Nephron (organoid): ENCODE measurements at regions not wholly inside any gene's neighbourhood (a gene's known extent, or its start where the extent isn't known, plus 50 kb on each side); places are given as distances from the start of the nearest gene placed in this dataset.
"Not testable (repeated sequence)": the region's sequence is repeated elsewhere in the genome, so short reads cannot be mapped to it uniquely, and the experiment has no call there.

Experiments used
- H3K27ac Mint-ChIP-seq, 3 experiments: 2 replicates each; pipeline ENCODE4 v1.8.0; 2020; ENCODE audit warnings: mixed read lengths in 3 of 3, mild to moderate bottlenecking in 2 of 3, moderate library complexity in 1 of 3
- H3K27me3 Mint-ChIP-seq: 2 replicates; pipeline ENCODE4 v1.8.0; 2021; ENCODE audit warnings: low read depth, mild to moderate bottlenecking, moderate library complexity, mixed read lengths
- H3K36me3 Mint-ChIP-seq: 2 replicates; pipeline ENCODE4 v1.8.0; 2020; ENCODE audit warnings: low read depth, mixed read lengths
- H3K4me1 Mint-ChIP-seq: 2 replicates; pipeline ENCODE4 v1.8.0; 2020; ENCODE audit warnings: mixed read lengths
- H3K4me3 Mint-ChIP-seq, 3 experiments: 2 replicates each; pipeline ENCODE4 v1.8.0; 2020; ENCODE audit warnings: mild to moderate bottlenecking in 3 of 3, mixed read lengths in 3 of 3, moderate library complexity in 2 of 3
- H3K9me3 Mint-ChIP-seq: 2 replicates; pipeline ENCODE4 v1.8.0; 2020; ENCODE audit warnings: mixed read lengths
- CTCF ChIP-seq, 3 experiments: fragments of 200-600 bp; sonication (generic); IDR thresholded peaks; one replicate each; pipeline ENCODE4 v1.5.0; 2021; ENCODE audit warnings: antibody characterized with exemption in 3 of 3; ENCODE audit not compliant: unreplicated experiment in 3 of 3

- H3K4me3 Mint-ChIP-seq: no peak overlapping the region
- no peak for TF ChIP-seq CTCF (IDR thresholded peaks at IDR 0.05; ENCODE audit: unreplicated experiment in 3 of 3)
- H3K9me3 Mint-ChIP-seq: peaks cover 5% of the 10 kb centered on the region
- H3K36me3 Mint-ChIP-seq: no peaks in the 10 kb centered on the region
- peaks cover 5% of the 10 kb centered on the region for H3K4me1 Mint-ChIP-seq
- H3K27me3 Mint-ChIP-seq: no peaks in the 10 kb centered on the region
- H3K27ac Mint-ChIP-seq: no peak overlapping the region
Measured at GRCh38 chrX:1851527-1851926, 236.7 kb downstream of the ASMT start.

DNA sequence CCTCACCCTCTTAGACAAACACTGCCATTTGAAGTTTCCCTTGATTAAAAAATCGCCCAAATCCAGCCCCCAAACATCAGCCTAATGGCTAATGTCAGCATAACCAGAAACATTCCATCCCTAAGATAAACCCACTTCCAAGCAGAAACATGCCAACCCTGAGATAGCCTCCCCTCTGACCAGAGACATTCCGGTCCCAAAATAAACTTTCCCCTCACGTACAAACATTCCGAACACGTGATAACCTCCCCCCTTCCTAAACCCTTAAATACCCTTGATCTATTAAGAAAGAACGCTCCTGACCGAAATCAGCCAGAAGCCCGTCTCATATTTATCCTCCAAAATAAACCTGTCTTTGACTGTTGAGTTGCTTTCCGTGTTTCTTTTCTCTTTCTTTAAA is 237.2 kb downstream of the ASMT start:
- H3K27me3 Mint-ChIP-seq: no peaks in the 10 kb centered on the region
- TF ChIP-seq CTCF (IDR thresholded peaks at IDR 0.05; ENCODE audit: unreplicated experiment in 3 of 3): no peak
- H3K4me1 Mint-ChIP-seq: peaks cover 5% of the 10 kb centered on the region
- peaks cover 5% of the 10 kb centered on the region for H3K9me3 Mint-ChIP-seq
- no peaks in the 10 kb centered on the region for H3K36me3 Mint-ChIP-seq
- no peak overlapping the region for H3K4me3 Mint-ChIP-seq
- no peak overlapping the region for H3K27ac Mint-ChIP-seq

- H3K27me3 Mint-ChIP-seq: no peaks in the 10 kb centered on the region
- H3K27ac Mint-ChIP-seq: no peak overlapping the region
- H3K4me3 Mint-ChIP-seq: no peak overlapping the region
- H3K36me3 Mint-ChIP-seq: no peaks in the 10 kb centered on the region
- H3K9me3 Mint-ChIP-seq: peaks cover 5% of the 10 kb centered on the region
- TF ChIP-seq CTCF (IDR thresholded peaks at IDR 0.05; ENCODE audit: unreplicated experiment in 3 of 3): no peak
- H3K4me1 Mint-ChIP-seq: no peaks in the 10 kb centered on the region
Measured at GRCh38 chrX:1853447-1853846, 238.6 kb downstream of the ASMT start.

- peaks cover 5% of the 10 kb centered on the region for H3K9me3 Mint-ChIP-seq
- H3K36me3 Mint-ChIP-seq: no peaks in the 10 kb centered on the region
- no peaks in the 10 kb centered on the region for H3K4me1 Mint-ChIP-seq
- no peak for TF ChIP-seq CTCF (IDR thresholded peaks at IDR 0.05; ENCODE audit: unreplicated experiment in 3 of 3)
- no peak overlapping the region for H3K4me3 Mint-ChIP-seq
- no peaks in the 10 kb centered on the region for H3K27me3 Mint-ChIP-seq
- no peak overlapping the region for H3K27ac Mint-ChIP-seq
Measured at GRCh38 chrX:1853916-1854315, 239.1 kb downstream of the ASMT start.

DNA sequence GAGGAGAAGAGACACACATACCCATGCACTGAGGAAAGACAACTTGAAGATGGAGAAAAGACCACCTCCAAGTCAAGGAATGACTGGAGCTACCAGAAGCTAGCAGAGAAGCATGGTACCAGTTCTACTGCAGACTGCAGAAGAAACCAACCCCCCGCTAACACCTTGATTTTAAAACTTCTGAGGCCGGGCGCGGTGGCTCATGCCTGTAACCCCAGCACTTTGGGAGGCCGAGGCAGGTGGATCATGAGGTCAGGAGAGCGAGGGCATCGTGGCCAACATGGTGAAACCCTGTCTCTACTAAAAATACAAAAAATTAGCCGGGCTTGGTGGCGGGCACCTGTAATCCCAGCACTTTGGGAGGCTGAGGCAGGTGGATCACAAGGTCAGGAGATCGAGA is 240.0 kb downstream of the ASMT start:
- not testable (repeated sequence) for H3K27ac Mint-ChIP-seq, H3K4me3 Mint-ChIP-seq, H3K4me1 Mint-ChIP-seq, H3K9me3 Mint-ChIP-seq, H3K36me3 Mint-ChIP-seq, H3K27me3 Mint-ChIP-seq

GRCh38 chrX:1859266-1859665 is 244.4 kb downstream of the ASMT start:
- H3K27me3 Mint-ChIP-seq, H3K27ac Mint-ChIP-seq, H3K9me3 Mint-ChIP-seq, H3K36me3 Mint-ChIP-seq, H3K4me3 Mint-ChIP-seq, H3K4me1 Mint-ChIP-seq: not testable (repeated sequence)

DNA sequence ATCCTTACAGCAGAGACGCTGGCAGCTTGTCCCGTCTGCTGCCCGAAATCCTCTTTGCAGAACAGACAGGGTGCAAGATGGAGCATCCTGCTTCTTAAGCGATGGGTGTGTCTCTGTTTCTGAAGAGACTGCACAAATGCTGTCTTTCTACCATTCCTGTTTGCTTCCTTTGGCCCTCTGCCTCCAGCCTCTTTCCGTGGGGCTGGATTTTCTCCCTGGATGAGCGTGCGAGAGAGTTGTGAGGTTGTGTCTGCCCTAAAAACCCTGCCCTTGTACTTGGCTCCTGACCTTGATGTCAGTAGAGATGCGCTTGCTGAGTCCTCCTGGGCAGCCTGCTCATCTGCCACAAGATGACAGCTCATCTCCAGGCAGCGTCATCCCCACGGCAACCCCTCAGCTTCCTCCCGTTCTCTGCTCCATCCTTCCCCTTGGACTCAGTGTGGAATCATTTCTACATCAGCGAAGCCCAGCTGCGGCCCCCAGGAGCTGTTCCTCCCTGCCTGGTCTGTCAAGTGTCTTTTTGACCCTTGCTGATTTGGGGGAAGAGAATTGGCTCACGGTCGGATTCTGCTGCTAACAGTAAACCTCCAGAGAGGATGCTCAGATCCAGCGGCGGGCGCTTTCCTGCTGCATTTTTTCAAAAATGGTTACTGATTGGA is 246.2 kb downstream of the ASMT start:
- H3K4me1 Mint-ChIP-seq: no peaks in the 10 kb centered on the region

GRCh38 chrX:1863995-1864394 is 249.1 kb downstream of the ASMT start:
- H3K4me1 Mint-ChIP-seq, H3K4me3 Mint-ChIP-seq, H3K36me3 Mint-ChIP-seq, H3K27ac Mint-ChIP-seq, H3K27me3 Mint-ChIP-seq, H3K9me3 Mint-ChIP-seq: not testable (repeated sequence)

More for the DNA sequence above, 246.2 kb downstream of the ASMT start:
- no peak overlapping the region for H3K27ac Mint-ChIP-seq
- TF ChIP-seq CTCF (IDR thresholded peaks at IDR 0.05; ENCODE audit: unreplicated experiment in 3 of 3): no peak
- no peaks in the 10 kb centered on the region for H3K27me3 Mint-ChIP-seq
- H3K9me3 Mint-ChIP-seq: peaks cover 2% of the 10 kb centered on the region
- H3K4me3 Mint-ChIP-seq: no peak overlapping the region
- no peaks in the 10 kb centered on the region for H3K36me3 Mint-ChIP-seq
